H1 (cell line): ENCODE measurements at regions not wholly inside any gene's neighbourhood (a gene's known extent, or its start where the extent isn't known, plus 50 kb on each side); places are given as distances from the start of the nearest gene placed in this dataset.

Experiments used
- CTCF ChIA-PET: fragments of 300-600 bp; sonication (Branson Sonifier 250); formaldehyde crosslinking; loops from one replicate; lab custom pipeline; 2021; ENCODE audit not compliant: partially characterized antibody; lab: Charles Lee
- POLR2A ChIA-PET: fragments of 300-600 bp; sonication (Branson Sonifier 250); formaldehyde crosslinking; loops from one replicate; lab custom pipeline; 2021; ENCODE audit warnings: inconsistent platforms; ENCODE audit not compliant: partially characterized antibody; lab: Charles Lee
- DNase-seq, 2 experiments: peaks; one replicate each; pipeline versions ENCODE4 v3.0.0 to v3.0.0-alpha.2; 2010 to 2022; ENCODE audit warnings: low spot score in 2 of 2, low read depth in 1 of 2, mixed read lengths in 1 of 2
- FAIRE-seq: peaks from 2 replicates; lab custom pipeline; 2011; peaks lifted over from hg19 to GRCh38; lab: Jason Lieb, UNC
- H2AFZ ChIP-seq: 2 replicates; pipeline ENCODE4 v1.8.1; 2012; ENCODE audit warnings: low read length, inconsistent platforms
- H2AK5ac ChIP-seq: 2 replicates; pipeline ENCODE4 v1.6.1; 2013; ENCODE audit warnings: low read depth, low read length
- H2BK120ac ChIP-seq: replicated peaks from 2 replicates; pipeline ENCODE3; 2013; ENCODE audit warnings: low read depth, low read length, inconsistent platforms
- H2BK12ac ChIP-seq: 2 replicates; pipeline ENCODE4 v1.6.1; 2013; ENCODE audit warnings: low read depth, low read length
- H2BK15ac ChIP-seq: 2 replicates; pipeline ENCODE4 v1.6.1; 2013; ENCODE audit warnings: low read length
- H2BK20ac ChIP-seq: 2 replicates; pipeline ENCODE4 v1.6.1; 2013; ENCODE audit warnings: low read length
- H2BK5ac ChIP-seq: 2 replicates; pipeline ENCODE4 v1.6.1; 2013; ENCODE audit warnings: low read depth, low read length
- H3K14ac ChIP-seq: 2 replicates; pipeline ENCODE4 v1.6.1; 2013; ENCODE audit warnings: inconsistent platforms; ENCODE audit not compliant: insufficient read length
- H3K18ac ChIP-seq: 2 replicates; pipeline ENCODE4 v1.6.1; 2013; ENCODE audit warnings: low read length; ENCODE audit errors: extremely low read depth
- H3K23ac ChIP-seq: 2 replicates; pipeline ENCODE4 v1.6.1; 2013; ENCODE audit warnings: inconsistent platforms; ENCODE audit not compliant: insufficient read length
- H3K23me2 ChIP-seq: 2 replicates; pipeline ENCODE4 v1.6.1; 2013; ENCODE audit warnings: low read depth, low read length
- H3K27ac ChIP-seq: 2 replicates; pipeline ENCODE4 v1.6.1; 2011; ENCODE audit warnings: low read depth, low read length, inconsistent platforms
- H3K27me3 ChIP-seq, 4 experiments: replicated peaks in 1 of 4; 1 replicate in 1 of 4; 2 replicates in 3 of 4; pipeline versions ENCODE4 v1.6.1 to v1.8.1; 2011 to 2013; ENCODE audit warnings: low read length in 3 of 4, mild to moderate bottlenecking in 3 of 4, inconsistent platforms in 2 of 4, mixed read lengths in 2 of 4, moderate library complexity in 1 of 4; ENCODE audit not compliant: control insufficient read depth in 3 of 4, insufficient read depth in 3 of 4; ENCODE audit errors: extremely low read depth in 1 of 4
- H3K36me3 ChIP-seq, 4 experiments: 2 replicates each; pipeline versions ENCODE4 v1.6.1 to v1.8.1; 2011 to 2013; ENCODE audit warnings: mild to moderate bottlenecking in 4 of 4, low read length in 3 of 4, moderate library complexity in 2 of 4, control low read depth in 1 of 4, inconsistent platforms in 1 of 4; ENCODE audit not compliant: insufficient read depth in 4 of 4, control insufficient read depth in 2 of 4
- H3K4ac ChIP-seq: replicated peaks from 2 replicates; pipeline ENCODE3; 2013; ENCODE audit warnings: low read length, low read depth, mixed read lengths, inconsistent platforms; ENCODE audit not compliant: insufficient read length
- H3K4me1 ChIP-seq, 4 experiments: replicated peaks in 1 of 4; 1 replicate in 1 of 4; 2 replicates in 3 of 4; pipeline versions ENCODE4 v1.6.1 to v1.8.1; 2011 to 2013; ENCODE audit warnings: low read length in 3 of 4, inconsistent platforms in 2 of 4, mixed read lengths in 1 of 4; ENCODE audit not compliant: insufficient read depth in 4 of 4, control insufficient read depth in 3 of 4
- H3K4me2 ChIP-seq, 2 experiments: 2 replicates each; pipeline versions ENCODE4 v1.6.1 to v1.8.1; 2011 to 2013; ENCODE audit warnings: low read depth in 2 of 2, low read length in 2 of 2, control low read depth in 1 of 2, inconsistent platforms in 1 of 2, mild to moderate bottlenecking in 1 of 2; ENCODE audit not compliant: insufficient read depth in 1 of 2
- H3K4me3 ChIP-seq, 4 experiments: fragments of 200-600, 300-600 bp in 1 of 4; sonication (generic), shearing (Covaris generic), sonication (Bioruptor Twin) in 1 of 4; 2 replicates each; pipeline versions ENCODE4 v1.5.1 to v1.8.1; 2011 to 2016; ENCODE audit warnings: low read length in 4 of 4, low read depth in 3 of 4, control low read depth in 2 of 4, inconsistent platforms in 2 of 4, mild to moderate bottlenecking in 2 of 4, mixed read lengths in 1 of 4, moderate library complexity in 1 of 4; ENCODE audit not compliant: insufficient read depth in 2 of 4; ENCODE audit errors: extremely low read depth in 1 of 4
- H3K56ac ChIP-seq: replicated peaks from 2 replicates; pipeline ENCODE3; 2013; ENCODE audit warnings: low read depth, mild to moderate bottlenecking, mixed read lengths, low read length, inconsistent platforms; ENCODE audit not compliant: insufficient read length
- H3K79me1 ChIP-seq: 2 replicates; pipeline ENCODE4 v1.6.1; 2013; ENCODE audit warnings: low read depth, low read length, control low read depth
- H3K79me2 ChIP-seq, 2 experiments: 2 replicates each; pipeline versions ENCODE4 v1.6.1 to v1.8.1; 2012 to 2013; ENCODE audit warnings: low read length in 2 of 2, mild to moderate bottlenecking in 2 of 2, inconsistent platforms in 1 of 2; ENCODE audit not compliant: insufficient read depth in 2 of 2, control insufficient read depth in 1 of 2
- H3K9ac ChIP-seq, 4 experiments: replicated peaks in 1 of 4; 1 replicate in 1 of 4; 2 replicates in 3 of 4; pipeline versions ENCODE4 v1.6.1 to v1.8.1; 2011 to 2013; ENCODE audit warnings: low read depth in 3 of 4, low read length in 3 of 4, control low read depth in 2 of 4, mild to moderate bottlenecking in 2 of 4, moderate library complexity in 2 of 4, inconsistent platforms in 1 of 4; ENCODE audit errors: extremely low read depth in 1 of 4
- H3K9me3 ChIP-seq, 2 experiments: 2 replicates each; pipeline versions ENCODE4 v1.6.1 to v1.8.1; 2012 to 2013; ENCODE audit warnings: mild to moderate bottlenecking in 2 of 2, moderate library complexity in 2 of 2, control low read depth in 1 of 2, inconsistent platforms in 1 of 2, low read depth in 1 of 2, low read length in 1 of 2, mixed read lengths in 1 of 2; ENCODE audit not compliant: insufficient read depth in 2 of 2
- H4K20me1 ChIP-seq, 2 experiments: replicated peaks in 1 of 2; 2 replicates each; pipeline versions ENCODE3 to v1.8.1; 2011 to 2013; ENCODE audit warnings: inconsistent platforms in 2 of 2, low read length in 2 of 2, mild to moderate bottlenecking in 1 of 2; ENCODE audit not compliant: insufficient read depth in 2 of 2, control insufficient read depth in 1 of 2
- H4K5ac ChIP-seq: 2 replicates; pipeline ENCODE4 v1.6.1; 2013; ENCODE audit warnings: low read length, low read depth, mixed read lengths, inconsistent platforms; ENCODE audit not compliant: insufficient read length
- H4K8ac ChIP-seq: 2 replicates; pipeline ENCODE4 v1.8.0; 2013; ENCODE audit warnings: mild to moderate bottlenecking, moderate library complexity, low read length, inconsistent platforms; ENCODE audit not compliant: insufficient read depth; ENCODE audit errors: extremely low read depth
- H4K91ac ChIP-seq: replicated peaks from 2 replicates; pipeline ENCODE3; 2013; ENCODE audit warnings: low read length, mixed read lengths, inconsistent platforms; ENCODE audit not compliant: insufficient read length
- WGBS, 2 experiments: shearing (Covaris generic) in 1 of 2; methylation state at CpG; one replicate each; pipeline versions ENCODE4 v1.1.6 to v1.1.7; 2013 to 2015; ENCODE audit warnings: low lambda C conversion rate in 2 of 2, mixed read lengths in 2 of 2, inconsistent platforms in 1 of 2, low coverage in 1 of 2, missing lambda C conversion rate in 1 of 2; ENCODE audit not compliant: insufficient replicate concordance in 2 of 2, insufficient coverage in 1 of 2, insufficient read length in 1 of 2; ENCODE audit errors: extremely low coverage in 1 of 2, missing lambda C conversion rate in 1 of 2; 5-methylcytosine and 5-hydroxymethylcytosine counted together

GRCh38 chr9:88197016-88197415, 58.7 kb upstream of the SPATA31C2 start:
- DNase-seq (no peak), FAIRE-seq (no peak)
- Histone ChIP-seq H3K4me1 (peaks cover 0 to 6% (median 4%) of the 10 kb centered on the region in 4 experiments; a peak in 2 of 7 replicates), H3K9ac (no peak overlapping the region), H3K79me2 (no peaks in the 10 kb centered on the region), H3K4ac (no peak overlapping the region), H3K23me2 (no peaks in the 10 kb centered on the region), H2AFZ (no peak overlapping the region), H3K56ac (no peak overlapping the region), H4K5ac (no peak overlapping the region), H3K23ac (no peak overlapping the region), H3K27ac (no peak overlapping the region), H3K4me2 (no peak overlapping the region), H2BK20ac (no peak overlapping the region), H3K4me3 (no peak overlapping the region), H3K36me3 (no peaks in the 10 kb centered on the region), H4K20me1 (no peaks in the 10 kb centered on the region), H3K9me3 (no peaks in the 10 kb centered on the region), H2BK12ac (no peak overlapping the region), H3K14ac (no peak overlapping the region), H2AK5ac (no peak overlapping the region), H3K27me3 (no peaks in the 10 kb centered on the region), H2BK120ac (no peak overlapping the region), H3K18ac (0 out of 2 replicates have a peak overlapping the region, but pooled peaks have one; percentile 7), H2BK5ac (no peak overlapping the region), H4K8ac (no peak overlapping the region), H4K91ac (no peak overlapping the region), H2BK15ac (no peak overlapping the region), H3K79me1 (no peaks in the 10 kb centered on the region)
- 79% methylated on average over 3 of the region's 3 CpGs; no CpG with 5 or more reads in 1 of the 2 experiments for WGBS, 2 experiments
- ChIA-PET POLR2A (no interaction called here), CTCF (interaction anchor here (0.7 to 1.6 kb wide), 2 partner anchors 10 to 562 kb away, joined by 3 read pairs; no protein-coding TSS in a partner anchor)
